LNCAP (cell line): ENCODE measurements at regions not wholly inside any gene's neighbourhood (a gene's known extent, or its start where the extent isn't known, plus 50 kb on each side); places are given as distances from the start of the nearest gene placed in this dataset.

ENCODE experiments used
- CTCF ChIP-seq: fragments of 450-650 bp; IDR thresholded peaks from 2 replicates; pipeline ENCODE4 v1.5.1; 2017; ENCODE audit warnings: mild to moderate bottlenecking

DNA sequence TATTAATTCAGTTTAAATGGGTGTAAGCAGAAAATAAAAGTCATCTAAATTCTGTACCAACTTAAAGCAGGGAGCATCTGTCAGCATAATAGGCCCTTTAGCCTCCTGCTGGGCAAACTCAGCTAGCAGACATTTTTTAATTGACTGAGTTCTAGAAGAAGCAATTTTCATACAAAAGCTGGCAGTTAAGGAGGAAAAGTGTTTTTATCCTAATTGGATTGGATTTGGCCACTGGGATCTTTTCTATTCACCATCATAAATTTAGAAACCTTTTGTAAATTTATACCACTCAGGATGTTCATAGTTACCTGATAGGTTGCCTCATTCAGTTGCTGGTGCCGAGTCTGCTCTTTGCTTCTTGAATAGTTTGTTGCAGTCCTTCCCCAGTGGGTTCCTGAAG, 262.7 kb upstream of the FSIP2 start:
- no peak for TF ChIP-seq CTCF

- TF ChIP-seq CTCF: no peak
Observed at GRCh38 chr2:185477452-185477851, 261.2 kb upstream of the FSIP2 start.

DNA sequence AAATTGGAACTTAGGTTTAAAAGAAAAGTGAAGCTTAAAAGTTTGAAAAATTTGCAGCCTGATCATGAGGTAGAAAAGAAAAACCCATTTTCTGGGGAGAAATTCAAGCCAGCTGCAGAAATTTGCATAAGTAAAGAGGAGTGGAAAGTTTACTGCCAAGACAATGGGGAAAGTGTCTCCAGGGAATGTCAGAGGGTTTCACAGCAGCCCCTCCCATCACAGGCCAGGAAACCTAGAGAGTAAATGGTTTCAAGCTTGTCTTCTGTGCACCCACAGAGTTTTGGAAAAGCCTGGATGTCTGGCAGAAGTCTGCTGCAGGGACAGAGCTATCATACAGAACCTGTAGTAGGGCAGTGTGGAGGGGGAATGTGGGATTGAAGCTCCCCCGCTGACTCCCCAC, 254.0 kb upstream of the FSIP2 start:
- TF ChIP-seq CTCF: no peak

DNA sequence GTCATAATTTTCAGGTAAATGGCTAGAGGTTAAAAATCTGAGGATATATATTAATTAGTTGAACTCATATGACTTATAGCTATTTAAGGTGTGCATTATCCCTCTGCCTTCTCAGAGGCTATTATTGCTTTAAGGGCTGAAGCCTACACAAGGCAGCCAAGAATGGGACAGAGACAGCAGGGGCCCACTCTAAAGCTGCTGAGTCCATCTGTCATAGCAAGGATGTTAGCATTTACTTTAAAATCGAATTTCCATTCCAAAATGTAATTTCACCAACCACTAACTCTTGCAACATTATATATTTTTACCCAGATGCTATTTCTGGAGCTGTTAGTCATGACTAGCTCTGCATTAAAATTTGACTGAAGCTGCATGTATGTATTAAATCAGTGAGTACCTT, 236.3 kb upstream of the FSIP2 start:
- TF ChIP-seq CTCF: no peak

DNA sequence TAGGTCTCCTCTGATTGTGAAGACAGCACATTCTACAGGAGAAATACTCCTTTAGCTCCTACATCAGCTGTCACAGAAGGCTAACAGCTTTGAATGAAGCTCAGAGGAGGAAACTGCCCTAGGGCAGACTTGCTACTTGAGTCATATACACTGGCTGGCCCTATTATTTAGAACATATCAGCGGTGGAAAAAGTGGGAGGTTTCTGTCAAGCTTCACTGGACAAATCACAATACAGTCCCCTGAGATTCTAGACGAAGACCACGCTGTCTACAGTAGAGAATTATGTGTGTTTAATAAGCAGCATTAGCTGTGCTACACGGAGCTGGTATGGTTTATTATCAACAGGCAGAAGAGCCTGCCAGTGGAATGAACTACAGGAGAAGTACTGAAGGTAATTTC, 230.9 kb upstream of the FSIP2 start:
- TF ChIP-seq CTCF: no peak

DNA sequence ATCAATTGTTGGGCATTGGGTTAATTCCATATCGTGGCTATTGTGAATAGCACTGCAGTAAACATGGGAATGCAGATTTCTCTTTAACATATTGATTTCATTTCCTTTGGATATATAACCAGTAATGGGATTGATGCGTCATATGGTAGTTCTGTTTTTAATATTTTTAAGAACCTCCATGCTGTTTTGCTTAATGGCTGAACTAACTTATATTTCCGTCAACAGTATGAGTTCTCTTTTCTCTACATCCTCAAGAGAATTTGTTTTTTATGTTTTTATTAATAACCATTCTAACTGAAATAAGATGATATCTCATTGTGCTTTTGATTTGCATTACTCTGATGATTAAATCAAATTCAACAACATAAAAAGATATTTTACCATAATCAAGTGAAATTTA, 228.5 kb upstream of the FSIP2 start:
- no peak for TF ChIP-seq CTCF

DNA sequence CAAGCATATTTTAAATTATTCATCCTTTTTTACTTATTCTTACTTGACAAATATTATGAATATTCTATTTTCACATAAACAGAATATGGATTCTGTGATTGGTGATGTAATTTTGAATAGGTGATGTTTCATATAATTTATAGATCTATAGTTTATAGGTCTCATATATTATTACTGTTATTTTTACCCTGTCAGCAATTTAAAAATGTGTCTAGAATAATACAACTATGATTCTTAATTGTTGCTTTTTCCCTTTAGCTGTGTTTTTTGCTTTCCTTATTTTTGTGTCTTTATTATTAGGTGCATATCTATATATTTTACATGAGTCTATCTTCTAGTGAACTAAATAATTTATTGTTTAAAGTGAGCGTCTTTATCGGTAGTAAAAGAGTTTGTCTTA, 226.7 kb upstream of the FSIP2 start:
- no peak for TF ChIP-seq CTCF

GRCh38 chr2:185522472-185522871, 216.1 kb upstream of the FSIP2 start:
- TF ChIP-seq CTCF: peak; percentile 35; the same call in 1 of the 2 replicates
